ENCODE measurements at regions not wholly inside any gene's neighbourhood (a gene's known extent, or its start where the extent isn't known, plus 50 kb on each side); places are given as distances from the start of the nearest gene placed in this dataset.
A peak's percentile ranks its signal among the peaks of the same experiment; 100 is the strongest.

GRCh38 chr2:134070281-134070741, 183.6 kb upstream of the MGAT5 start:
- DNase-seq: no peak

DNA sequence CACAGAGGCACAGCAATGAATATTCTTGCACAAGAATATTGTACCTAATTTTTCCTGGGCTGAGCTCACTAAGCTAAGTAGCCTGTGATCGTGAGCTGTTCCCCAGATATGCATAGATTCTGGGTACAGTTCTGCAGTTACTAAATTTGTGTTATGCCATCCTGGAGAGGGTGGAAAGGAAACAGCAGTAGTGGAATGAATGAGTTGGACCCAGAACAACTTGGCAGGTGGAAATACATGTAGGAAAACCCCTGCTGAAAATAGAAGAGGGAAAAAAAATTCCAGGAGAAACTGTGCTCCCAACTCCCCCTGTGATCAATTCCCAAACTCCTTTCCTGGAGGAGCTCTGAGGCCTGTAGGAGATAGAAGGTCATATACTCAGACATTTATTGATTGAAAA, 181.5 kb upstream of the MGAT5 start:
- DNase-seq: no peak

- no peak for DNase-seq
These were observed 180.8 kb upstream of the MGAT5 start for GRCh38 chr2:134073023-134073422.

- DNase-seq: no peak
These were observed 179.3 kb upstream of the MGAT5 start for GRCh38 chr2:134074619-134075018.

- DNase-seq: peak in 16 of 58 donors; percentile 2 to 30 (median 15)
These were observed 178.7 kb upstream of the MGAT5 start for GRCh38 chr2:134075204-134075603.

DNA sequence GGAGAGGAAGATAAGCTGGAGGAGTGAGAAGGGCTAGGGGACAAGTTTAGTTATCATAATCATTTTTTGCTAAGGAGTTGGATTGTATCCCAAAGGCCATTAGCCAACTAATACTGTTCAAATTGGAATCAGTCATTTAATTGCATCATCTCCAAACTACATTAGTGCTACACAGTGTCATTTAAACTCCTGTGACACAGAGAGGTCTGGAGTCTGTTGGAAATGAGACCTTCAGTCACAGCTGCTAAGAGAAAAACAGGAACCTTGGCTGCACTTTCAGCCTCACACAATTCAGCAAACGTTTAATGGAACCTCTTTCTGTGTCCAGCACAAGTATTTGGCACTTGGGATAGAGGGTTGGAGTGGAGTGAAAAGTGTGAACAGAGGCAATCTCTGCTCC, 175.5 kb upstream of the MGAT5 start:
- peak in 2 of 58 donors; percentile 3 to 8 for DNase-seq

DNA sequence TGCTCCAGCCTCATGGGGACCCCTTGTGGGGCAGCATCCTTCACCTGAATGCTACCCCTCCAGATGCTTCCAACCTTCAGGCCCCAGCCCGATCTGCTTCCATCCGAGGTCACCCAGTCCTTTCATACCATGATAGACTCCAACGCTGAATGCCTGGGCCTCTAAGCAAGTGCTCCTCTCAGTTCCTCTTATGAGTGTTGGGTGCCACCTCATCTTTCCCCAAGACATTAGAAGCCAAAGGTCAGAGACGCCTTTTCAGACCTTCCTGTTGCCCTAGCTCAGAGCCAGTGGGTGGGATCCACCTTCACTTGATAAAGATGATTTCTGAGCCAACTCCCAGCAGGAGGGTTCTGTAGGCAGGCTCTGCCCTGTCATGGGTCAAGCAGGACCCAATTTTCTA, 174.5 kb upstream of the MGAT5 start:
- no peak for DNase-seq

GRCh38 chr2:134080386-134081089, 173.3 kb upstream of the MGAT5 start:
- no peak for DNase-seq

GRCh38 chr2:134081238-134081938, 172.5 kb upstream of the MGAT5 start:
- no peak for DNase-seq

DNA sequence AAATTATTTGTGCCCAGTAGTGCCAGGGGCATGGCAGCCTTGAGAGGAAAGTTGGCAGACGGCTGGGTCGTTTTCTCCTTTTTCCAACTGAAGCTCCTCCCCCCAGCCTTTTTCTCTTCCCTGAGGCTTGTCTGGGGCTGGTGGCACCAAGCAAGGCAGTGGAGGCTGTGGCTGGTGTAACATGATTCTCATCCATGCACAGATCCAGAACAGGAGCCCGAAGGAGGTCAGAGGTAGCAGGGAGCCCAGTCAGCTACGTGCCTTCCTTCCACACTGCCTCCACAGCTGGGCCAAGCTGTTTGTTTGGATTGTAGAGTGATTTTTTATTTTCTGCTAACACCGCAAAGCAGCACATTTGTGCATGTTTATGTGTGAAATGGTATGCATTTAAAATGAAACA, 170.3 kb upstream of the MGAT5 start:
- peak in 1 of 58 donors; percentile 9 for DNase-seq

GRCh38 chr2:134086594-134087219, 167.2 kb upstream of the MGAT5 start:
- peak in 1 of 58 donors; percentile 2 for DNase-seq

- DNase-seq: no peak
These were observed 166.4 kb upstream of the MGAT5 start for GRCh38 chr2:134087371-134087921.

GRCh38 chr2:134089454-134089853, 164.4 kb upstream of the MGAT5 start:
- no peak for DNase-seq

GRCh38 chr2:134097740-134098139, 156.1 kb upstream of the MGAT5 start:
- no peak for DNase-seq

- no peak for DNase-seq
These were observed 155.6 kb upstream of the MGAT5 start for GRCh38 chr2:134098321-134098720.

DNA sequence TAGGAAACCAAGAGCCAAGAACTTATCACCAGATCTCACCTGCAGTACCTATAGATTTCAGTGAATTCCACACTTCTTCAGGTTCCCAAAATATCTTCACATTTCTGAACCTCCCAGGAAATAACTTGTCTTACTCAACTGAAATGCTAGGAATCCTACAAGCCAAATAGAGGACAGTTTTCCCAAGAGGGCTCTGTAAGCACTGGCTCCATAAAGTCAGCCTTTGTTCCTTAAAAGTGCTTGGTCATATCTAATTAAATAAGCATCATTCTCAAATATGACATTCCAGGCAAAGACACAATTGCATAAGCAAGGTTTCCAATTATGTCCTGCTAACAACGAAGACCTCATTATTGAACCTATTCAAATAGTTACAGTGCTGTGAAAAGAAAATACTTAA, 154.6 kb upstream of the MGAT5 start:
- no peak for DNase-seq

DNA sequence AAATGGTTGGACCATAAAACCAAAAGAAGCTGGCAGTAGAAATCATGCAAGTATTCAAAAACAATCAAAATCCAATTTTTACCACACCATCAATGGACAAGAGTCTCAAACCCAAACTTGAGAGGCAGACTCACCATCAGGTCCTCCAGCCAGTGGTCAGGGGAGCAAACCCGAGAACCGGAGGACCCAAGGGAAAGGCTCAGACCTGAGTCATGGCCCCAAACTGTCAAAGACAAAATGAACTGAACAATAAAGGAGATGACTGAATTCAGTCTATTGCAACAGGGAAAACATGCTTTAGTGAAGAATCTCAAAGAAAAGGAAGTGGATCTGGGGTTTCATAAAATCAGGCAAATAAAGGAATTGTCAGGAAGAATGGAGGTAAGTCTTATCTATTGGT, 150.7 kb upstream of the MGAT5 start:
- no peak for DNase-seq

DNA sequence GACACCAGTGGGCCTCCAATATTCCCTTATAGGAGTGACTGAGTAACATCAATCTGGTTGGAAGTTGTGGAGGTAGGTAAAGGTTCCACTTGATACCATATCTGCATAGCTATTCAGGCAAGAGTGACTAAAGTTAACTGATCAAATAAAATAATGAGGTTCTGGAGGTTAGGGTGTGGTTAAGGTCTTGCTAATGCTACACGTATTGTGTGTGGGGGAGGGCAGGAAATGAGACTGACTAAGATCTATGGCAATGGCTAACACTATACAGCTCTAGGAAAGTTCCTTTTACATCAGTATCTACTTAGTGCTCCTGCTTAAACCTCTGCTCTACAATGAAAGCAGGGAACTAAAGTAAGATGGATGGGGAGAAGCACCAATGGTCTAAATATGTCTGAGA, 149.1 kb upstream of the MGAT5 start:
- DNase-seq: no peak

DNA sequence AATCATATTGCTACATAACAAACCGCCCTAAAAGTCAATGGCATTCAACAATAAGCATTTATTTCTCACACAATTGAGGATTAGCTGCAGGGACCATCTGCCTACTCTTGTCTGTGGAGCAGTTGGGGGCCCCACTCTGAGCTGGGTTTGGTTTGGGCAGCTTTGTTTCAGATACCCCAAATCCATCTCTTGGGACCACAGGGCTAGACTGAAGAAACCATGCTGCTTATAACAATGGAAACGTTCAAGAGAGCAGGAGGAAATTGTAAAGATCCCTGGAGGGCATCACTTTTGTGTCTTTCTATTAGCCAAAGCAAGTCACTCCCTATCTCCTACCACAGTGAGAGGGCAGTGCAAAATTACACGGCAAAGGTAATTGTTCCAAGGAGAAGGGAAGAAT, 146.5 kb upstream of the MGAT5 start:
- DNase-seq: no peak

DNA sequence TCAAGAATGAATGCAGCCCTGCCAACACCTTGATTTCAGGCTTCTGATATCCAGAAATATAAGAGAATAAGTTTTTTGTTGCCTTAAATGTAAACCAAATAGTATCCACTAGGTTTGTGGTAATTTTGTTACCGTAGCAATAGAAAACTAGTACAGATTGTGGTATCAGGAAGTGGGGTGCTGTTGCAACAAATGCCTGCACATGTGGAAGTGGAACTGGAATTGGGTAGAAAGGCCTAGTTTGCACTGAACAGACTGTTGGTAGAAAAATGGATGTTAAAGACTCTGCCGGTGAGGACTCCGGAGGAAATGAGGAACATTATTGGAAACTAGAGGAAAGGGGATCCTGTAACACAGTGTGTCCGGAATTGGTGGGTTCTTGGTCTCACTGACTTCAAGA, 145.8 kb upstream of the MGAT5 start:
- peak in 1 of 58 donors; percentile 17 for DNase-seq

- DNase-seq: no peak
These were observed 144.6 kb upstream of the MGAT5 start for GRCh38 chr2:134109246-134109645.

DNA sequence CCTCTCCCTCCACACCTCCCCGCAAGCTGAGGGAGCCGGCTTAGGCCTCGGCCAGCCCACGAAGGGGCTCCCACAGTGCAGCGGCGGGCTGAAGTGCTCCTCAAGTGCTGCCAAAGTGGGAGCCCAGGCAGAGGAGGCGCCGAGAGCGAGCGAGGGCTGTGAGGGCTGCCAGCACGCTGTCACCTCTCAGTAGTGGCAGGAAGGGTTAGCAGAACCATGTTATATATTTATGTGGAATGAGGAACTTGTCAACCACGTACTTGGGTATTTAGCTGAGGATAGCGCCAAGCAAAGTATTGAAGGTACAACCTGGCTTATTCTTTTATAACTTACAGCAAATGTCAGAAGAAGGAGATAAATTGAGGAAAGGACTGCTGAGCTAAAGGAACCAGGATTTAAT, 144.1 kb upstream of the MGAT5 start:
- no peak for DNase-seq
